GM10248 (cell line): ENCODE measurements at regions not wholly inside any gene's neighbourhood (a gene's known extent, or its start where the extent isn't known, plus 50 kb on each side); places are given as distances from the start of the nearest gene placed in this dataset.

Experiments used
- CTCF ChIA-PET: fragments of 300-600 bp; sonication (Branson Sonifier 250); formaldehyde crosslinking; extraction: SDS; loops from one replicate; lab custom pipeline; 2021; ENCODE audit warnings: antibody characterized with exemption; lab: Yijun Ruan, JAX
- POLR2A ChIA-PET: fragments of 350-650 bp; sonication (Branson Sonifier 250); formaldehyde crosslinking; extraction: SDS; loops from one replicate; lab custom pipeline; 2020; ENCODE audit warnings: antibody characterized with exemption; lab: Yijun Ruan, JAX
- DNase-seq: peaks from one replicate; pipeline ENCODE4 v3.0.0; 2012; ENCODE audit errors: extremely low spot score
- TF ChIP-seq, protein P1 (sequence below): IDR thresholded peaks from 2 replicates; pipeline ENCODE4 v1.5.1; 2012; ENCODE audit warnings: mild to moderate bottlenecking, low read depth; ENCODE audit errors: extremely low read depth, missing control alignments, control extremely low read depth

DNA sequence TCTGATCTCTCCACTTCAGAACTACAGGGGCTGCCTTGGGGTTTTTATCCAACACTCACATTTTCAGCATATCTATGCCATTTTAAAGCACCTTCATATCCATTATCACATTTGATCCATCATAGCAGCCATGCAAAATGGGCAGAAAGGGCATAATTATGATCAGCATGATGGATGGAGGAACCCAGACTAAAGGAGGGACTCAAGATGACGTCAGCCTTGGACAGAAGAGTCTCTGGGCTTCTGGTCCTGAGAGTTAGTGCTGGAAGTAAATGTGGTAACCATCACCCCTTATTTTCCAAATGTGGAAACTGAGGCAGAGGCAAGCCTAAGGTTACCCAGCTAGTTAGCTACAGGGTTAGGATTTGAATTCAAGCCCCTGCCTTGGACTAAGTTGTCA is 273.1 kb downstream of the DRD1 start:
- ChIA-PET POLR2A (no interaction called here), CTCF (interaction anchor here (1.0 kb wide), 2 partner anchors 12 to 49 kb away, joined by 3 read pairs; no protein-coding TSS in a partner anchor)
- no peak for DNase-seq
- TF ChIP-seq, protein P1, sequence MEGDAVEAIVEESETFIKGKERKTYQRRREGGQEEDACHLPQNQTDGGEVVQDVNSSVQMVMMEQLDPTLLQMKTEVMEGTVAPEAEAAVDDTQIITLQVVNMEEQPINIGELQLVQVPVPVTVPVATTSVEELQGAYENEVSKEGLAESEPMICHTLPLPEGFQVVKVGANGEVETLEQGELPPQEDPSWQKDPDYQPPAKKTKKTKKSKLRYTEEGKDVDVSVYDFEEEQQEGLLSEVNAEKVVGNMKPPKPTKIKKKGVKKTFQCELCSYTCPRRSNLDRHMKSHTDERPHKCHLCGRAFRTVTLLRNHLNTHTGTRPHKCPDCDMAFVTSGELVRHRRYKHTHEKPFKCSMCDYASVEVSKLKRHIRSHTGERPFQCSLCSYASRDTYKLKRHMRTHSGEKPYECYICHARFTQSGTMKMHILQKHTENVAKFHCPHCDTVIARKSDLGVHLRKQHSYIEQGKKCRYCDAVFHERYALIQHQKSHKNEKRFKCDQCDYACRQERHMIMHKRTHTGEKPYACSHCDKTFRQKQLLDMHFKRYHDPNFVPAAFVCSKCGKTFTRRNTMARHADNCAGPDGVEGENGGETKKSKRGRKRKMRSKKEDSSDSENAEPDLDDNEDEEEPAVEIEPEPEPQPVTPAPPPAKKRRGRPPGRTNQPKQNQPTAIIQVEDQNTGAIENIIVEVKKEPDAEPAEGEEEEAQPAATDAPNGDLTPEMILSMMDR = no peak

DNA sequence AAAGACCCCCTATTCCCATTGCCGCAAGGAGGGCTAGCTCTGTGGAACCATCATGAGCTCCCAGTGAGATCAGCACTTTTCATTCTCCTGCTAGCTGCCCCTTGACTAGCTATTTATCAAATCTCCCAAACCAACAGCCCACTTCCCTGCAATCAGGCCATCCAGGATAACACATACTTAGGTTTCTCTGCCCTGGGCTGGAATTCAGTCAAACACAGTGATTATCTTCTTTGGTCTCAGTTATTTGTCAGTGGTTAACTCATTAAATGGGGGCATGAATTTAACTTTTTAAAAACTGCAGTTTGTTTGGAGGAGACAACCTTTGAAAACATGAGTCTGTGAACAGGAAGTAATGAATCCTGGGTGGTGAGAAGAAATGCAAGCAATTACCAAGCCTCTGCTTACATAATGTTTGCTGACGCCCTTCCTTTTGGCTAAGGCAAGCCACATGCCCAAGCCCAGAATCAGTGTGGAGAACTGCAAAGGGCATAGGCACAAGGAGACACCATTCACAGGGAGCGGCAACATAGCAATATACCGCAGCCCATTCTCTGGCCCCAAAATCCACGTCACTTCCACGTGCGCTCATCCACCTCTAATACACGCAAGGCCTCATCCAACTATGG is 275.0 kb downstream of the DRD1 start:
- POLR2A ChIA-PET = no interaction called here
- CTCF ChIA-PET = no interaction called here
- TF ChIP-seq, protein P1 = no peak
- no peak for DNase-seq

DNA sequence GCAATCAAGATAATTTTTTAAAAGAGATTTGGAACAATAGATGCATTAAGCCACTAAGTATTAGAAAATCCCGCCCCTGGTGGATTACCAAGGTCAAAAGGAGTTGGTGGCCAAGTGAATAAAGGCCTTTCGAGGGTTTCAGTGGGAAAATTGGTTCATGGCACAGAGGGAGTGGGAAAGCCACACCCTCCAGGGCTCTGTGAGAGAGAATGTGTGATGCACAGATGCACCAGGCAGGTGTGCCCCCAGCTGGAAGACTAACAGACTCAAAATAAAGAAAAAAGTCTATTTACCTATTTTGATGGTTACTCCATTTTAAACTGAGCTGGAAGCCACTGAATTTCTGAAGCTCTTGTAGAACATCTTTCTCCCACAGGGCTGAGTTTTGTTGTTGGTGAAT is 278.0 kb downstream of the DRD1 start:
- POLR2A ChIA-PET = no interaction called here
- no peak for DNase-seq
- TF ChIP-seq, protein P1 = no peak
- CTCF ChIA-PET = no interaction called here

DNA sequence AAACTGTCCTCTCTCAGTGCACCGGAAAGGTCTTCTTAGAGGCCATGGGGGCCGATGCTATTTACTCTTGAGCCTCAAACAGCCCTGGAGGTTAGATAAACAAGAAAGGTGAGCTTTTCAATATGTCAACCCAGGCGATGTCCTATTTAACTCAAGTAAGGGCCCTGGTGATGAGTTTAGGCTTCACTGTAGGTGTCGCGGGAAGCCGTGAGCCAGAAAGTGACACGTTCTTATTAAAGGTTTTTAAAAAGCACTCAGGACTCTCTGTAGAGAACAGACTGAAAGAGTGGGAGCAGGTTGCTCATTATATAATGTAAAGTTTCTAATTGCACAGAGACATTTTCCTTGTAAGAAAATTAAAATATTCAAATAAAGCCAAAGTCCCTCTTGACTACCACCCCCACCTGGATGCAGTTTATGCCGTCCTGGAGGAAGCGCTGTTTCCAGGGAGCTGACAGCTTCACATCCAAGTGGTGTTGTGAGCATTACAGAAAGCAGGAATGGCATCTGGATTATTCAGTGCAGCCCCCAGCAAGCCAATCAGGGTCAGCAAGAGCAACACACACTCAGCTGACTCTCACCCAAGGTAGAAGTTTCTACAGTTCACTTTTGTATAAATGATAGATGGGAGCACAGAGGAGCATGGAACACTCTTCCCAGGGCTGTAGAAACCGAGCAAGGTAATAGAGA is 280.3 kb downstream of the DRD1 start:
- POLR2A ChIA-PET = no interaction called here
- DNase-seq = no peak
- CTCF ChIA-PET = interaction anchor here (0.7 kb wide), 1 partner anchor 11 kb away, joined by 3 read pairs; no protein-coding TSS in a partner anchor
- TF ChIP-seq, protein P1 = no peak

DNA sequence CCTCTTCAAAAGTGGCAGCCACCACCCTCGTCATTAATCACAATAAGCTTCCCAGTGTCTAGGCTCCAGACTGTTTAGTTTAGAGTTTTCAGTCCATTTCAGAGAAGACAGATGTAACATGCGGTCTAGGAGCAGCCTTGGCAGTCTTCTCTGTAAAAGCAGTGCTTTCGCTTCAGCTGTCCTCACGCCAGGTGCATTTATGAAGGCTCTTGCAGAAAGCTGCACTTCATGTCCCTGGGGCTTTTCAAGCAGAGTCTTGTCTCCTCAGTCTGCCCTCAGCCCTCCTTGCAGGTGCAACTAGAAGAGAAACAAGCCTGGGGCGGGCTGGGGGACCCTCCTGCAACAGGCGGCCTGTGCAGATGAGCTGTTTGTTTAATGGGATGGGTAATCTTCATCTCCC is 281.9 kb downstream of the DRD1 start:
- CTCF ChIA-PET = interaction anchor here (1.3 to 1.5 kb wide), 2 partner anchors 15 to 23 kb away, joined by 3 to 4 read pairs; no protein-coding TSS in a partner anchor
- DNase-seq = no peak
- POLR2A ChIA-PET = no interaction called here
- TF ChIP-seq, protein P1 = no peak

DNA sequence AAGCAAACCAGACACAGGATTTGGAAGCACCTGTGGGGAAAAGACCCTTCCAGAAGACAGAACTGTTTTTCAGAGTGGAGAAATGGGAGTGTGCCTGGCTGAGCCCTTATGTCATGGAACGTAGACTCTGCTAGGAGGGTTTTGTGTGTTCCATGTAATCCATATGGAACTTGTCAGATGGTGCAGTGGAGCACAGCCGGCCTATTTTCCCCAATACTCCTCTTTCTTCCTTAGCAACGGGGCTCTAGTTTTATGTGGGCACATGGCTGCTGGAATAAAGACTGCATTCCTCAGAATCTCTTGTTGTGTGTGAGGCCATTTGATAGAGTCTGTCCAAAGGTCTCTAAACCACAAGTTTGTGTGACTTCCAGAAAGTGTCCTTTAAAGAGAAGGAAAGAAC is 284.0 kb downstream of the DRD1 start:
- no peak for DNase-seq
- ChIA-PET POLR2A (no interaction called here), CTCF (interaction anchor here (2.5 kb wide), 1 partner anchor 10 kb away, joined by 6 read pairs; no protein-coding TSS in a partner anchor)
- TF ChIP-seq, protein P1 = no peak
